ENCODE measurements at regions not wholly inside any gene's neighbourhood (a gene's known extent, or its start where the extent isn't known, plus 50 kb on each side); places are given as distances from the start of the nearest gene placed in this dataset.

DNA sequence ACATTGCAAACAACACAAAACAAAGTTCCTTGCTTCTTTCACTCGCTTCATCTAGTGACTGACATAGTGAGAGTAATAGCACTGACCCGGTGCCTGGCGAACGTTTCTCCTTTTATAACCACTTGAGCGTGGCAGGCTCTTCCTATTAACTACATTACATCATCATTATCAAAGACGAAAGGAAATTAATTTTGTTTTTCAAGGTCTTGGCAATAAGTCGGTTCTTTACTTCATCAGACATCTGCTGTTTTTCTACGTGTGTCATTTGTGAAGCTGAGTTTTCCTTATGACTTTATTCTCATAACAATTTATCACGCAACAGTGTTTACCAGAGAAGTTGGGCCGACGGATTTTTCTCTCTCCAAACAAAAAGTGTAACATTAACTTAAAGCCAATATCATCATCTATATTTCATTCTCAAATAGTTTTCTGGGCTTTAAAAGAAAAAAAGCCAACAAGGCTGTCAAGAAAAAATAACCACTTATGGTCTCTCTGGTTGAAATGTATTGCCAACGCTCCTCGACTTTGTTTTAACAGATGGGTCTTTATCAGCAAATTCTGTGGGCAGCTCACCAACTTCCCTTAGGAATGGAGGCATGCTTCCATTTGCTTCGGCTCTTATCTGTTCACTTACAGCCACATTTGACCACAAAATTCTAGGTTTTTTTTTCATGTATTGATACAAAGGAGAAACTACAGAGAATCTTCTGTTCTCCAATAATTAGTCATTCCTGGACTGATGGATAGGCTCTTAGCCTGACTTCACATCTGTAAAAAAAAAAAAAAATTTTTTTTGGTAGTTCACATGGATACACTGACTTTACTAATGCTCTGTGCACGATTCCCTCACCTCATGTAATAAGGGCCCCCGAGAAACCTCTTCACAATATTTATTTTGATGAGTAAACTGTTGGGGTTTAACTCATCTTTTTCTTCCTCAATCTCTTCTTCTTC, 97.1 kb upstream of the CDKN3 start:
- TF ChIP-seq, protein P1, sequence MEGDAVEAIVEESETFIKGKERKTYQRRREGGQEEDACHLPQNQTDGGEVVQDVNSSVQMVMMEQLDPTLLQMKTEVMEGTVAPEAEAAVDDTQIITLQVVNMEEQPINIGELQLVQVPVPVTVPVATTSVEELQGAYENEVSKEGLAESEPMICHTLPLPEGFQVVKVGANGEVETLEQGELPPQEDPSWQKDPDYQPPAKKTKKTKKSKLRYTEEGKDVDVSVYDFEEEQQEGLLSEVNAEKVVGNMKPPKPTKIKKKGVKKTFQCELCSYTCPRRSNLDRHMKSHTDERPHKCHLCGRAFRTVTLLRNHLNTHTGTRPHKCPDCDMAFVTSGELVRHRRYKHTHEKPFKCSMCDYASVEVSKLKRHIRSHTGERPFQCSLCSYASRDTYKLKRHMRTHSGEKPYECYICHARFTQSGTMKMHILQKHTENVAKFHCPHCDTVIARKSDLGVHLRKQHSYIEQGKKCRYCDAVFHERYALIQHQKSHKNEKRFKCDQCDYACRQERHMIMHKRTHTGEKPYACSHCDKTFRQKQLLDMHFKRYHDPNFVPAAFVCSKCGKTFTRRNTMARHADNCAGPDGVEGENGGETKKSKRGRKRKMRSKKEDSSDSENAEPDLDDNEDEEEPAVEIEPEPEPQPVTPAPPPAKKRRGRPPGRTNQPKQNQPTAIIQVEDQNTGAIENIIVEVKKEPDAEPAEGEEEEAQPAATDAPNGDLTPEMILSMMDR (IDR thresholded peaks at IDR 0.05), result no peak
- TF ChIP-seq POLR2A (IDR thresholded peaks at IDR 0.05), result no peak
- TF ChIP-seq POLR2AphosphoS5 (IDR thresholded peaks at IDR 0.05), result no peak
